Adrenal gland (tissue), 9 donors: ENCODE measurements at regions not wholly inside any gene's neighbourhood (a gene's known extent, or its start where the extent isn't known, plus 50 kb on each side); places are given as distances from the start of the nearest gene placed in this dataset.
"Not testable (repeated sequence)": the region's sequence is repeated elsewhere in the genome, so short reads cannot be mapped to it uniquely, and the experiment has no call there.

Experiments
- DNase-seq, 7 donors: peaks; one replicate each; pipeline ENCODE4 v3.0.0-alpha.2; 2019 to 2020
- H3K27ac ChIP-seq, 5 donors: fragments of 200-600 bp; sonication (generic) in 4 of 5; 1 replicate in 3 of 5; 2 replicates in 2 of 5; pipeline versions ENCODE4 v1.5.1 to v1.8.0; 2016 to 2020; ENCODE audit warnings: mild to moderate bottlenecking in 1 of 5
- H3K27me3 ChIP-seq: fragments of 200-600 bp; 2 replicates; pipeline ENCODE4 v1.8.0; 2021
- H3K36me3 ChIP-seq, 2 donors: fragments of 200-600 bp; replicated peaks in 1 of 2; 1 replicate in 1 of 2; 2 replicates in 1 of 2; pipeline versions ENCODE4 v1.5.1 to v1.8.0; 2018 to 2022
- H3K4me1 ChIP-seq, 2 donors: fragments of 200-600 bp; replicated peaks in 1 of 2; 1 replicate in 1 of 2; 2 replicates in 1 of 2; pipeline versions ENCODE4 v1.5.1 to v1.8.0; 2018 to 2021
- H3K4me3 ChIP-seq, 4 donors: fragments of 200-600 bp; sonication (generic) in 3 of 4; one replicate each; pipeline ENCODE4 v1.5.1; 2016 to 2018
- H3K9me3 ChIP-seq, 3 donors: fragments of 200-600 bp; sonication (generic) in 1 of 3; replicated peaks in 1 of 3; 1 replicate in 2 of 3; 2 replicates in 1 of 3; pipeline versions ENCODE4 v1.5.1 to v1.8.0; 2016 to 2021
- POLR2A ChIP-seq, 2 donors: fragments of 450-650 bp; IDR thresholded peaks; one replicate each; pipeline ENCODE4 v1.6.1; 2017; ENCODE audit warnings: antibody characterized with exemption in 2 of 2, mild to moderate bottlenecking in 2 of 2, moderate library complexity in 1 of 2
- WGBS, 4 donors: extraction: QIAGEN DNeasy Blood & Tissue Kit in 2 of 4; methylation state at CpG; one replicate each; pipeline versions ENCODE4 v1.1.5 to v1.1.7; 2013 to 2017; 5-methylcytosine and 5-hydroxymethylcytosine counted together
- intact Hi-C, 2 donors: fragments of 100-400 bp; cut with DNase I; formaldehyde crosslinking; loops; one replicate each; pipeline versions ENCODE4 v1.14.1 to v1.15.0; 2022 to 2023
- TF ChIP-seq, protein P1 (sequence below), 6 experiments: fragments of 450-650 bp in 4 of 6; fragments of 200-600 bp in 2 of 6; sonication (generic) in 1 of 6; IDR thresholded peaks; 1 replicate in 5 of 6; 2 replicates in 1 of 6; pipeline versions ENCODE4 v1.5.1 to v1.8.0; 2016 to 2021; ENCODE audit warnings: antibody characterized with exemption in 6 of 6, mild to moderate bottlenecking in 2 of 6, moderate library complexity in 1 of 6
- donor health status: healthy with polysubstance abuse.
- donor health status: Bipolar disorder and iron deficiency.
- donor health status: DM: yes; HTN: yes; CAD: no.
- donor health status: DM: no; HTN: no; CAD: no.
- donor health status: DM: no; HTN: no; CAD: no.

DNA sequence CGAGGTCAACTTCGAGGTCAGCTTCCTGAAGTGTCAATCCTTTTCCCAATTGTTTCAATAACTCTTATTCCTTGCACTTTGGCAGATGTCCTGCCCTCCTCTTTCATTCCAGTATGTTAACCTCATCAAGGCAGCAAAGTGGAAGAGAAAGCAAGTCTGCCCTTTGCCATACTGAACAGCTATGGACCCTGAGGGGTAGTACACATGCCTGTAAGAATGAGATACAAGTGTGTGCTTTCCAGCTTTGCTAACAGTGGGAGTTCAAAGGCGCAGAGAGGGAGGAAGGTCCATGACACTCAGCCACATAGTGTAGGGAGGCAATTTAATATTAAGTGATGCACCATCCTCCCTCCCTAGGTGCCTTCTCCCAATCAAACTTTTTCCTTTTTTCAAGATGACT, 96.4 kb upstream of the ZCCHC13 start:
- H3K27ac ChIP-seq = no peak overlapping the region
- no peaks in the 10 kb centered on the region for H3K9me3 ChIP-seq
- peaks cover 0 to 3% of the 10 kb centered on the region in 2 donors for H3K36me3 ChIP-seq
- 49 to 81% (median 67%) methylated on average over 2 to 3 of the region's 3 CpGs for WGBS, 4 donors
- intact Hi-C loops = no loop called here
- H3K27me3 ChIP-seq = no peaks in the 10 kb centered on the region
- DNase-seq = no peak
- no peaks in the 10 kb centered on the region for H3K4me1 ChIP-seq
- TF ChIP-seq POLR2A (IDR thresholded peaks at IDR 0.05) = no peak
- TF ChIP-seq, protein P1, sequence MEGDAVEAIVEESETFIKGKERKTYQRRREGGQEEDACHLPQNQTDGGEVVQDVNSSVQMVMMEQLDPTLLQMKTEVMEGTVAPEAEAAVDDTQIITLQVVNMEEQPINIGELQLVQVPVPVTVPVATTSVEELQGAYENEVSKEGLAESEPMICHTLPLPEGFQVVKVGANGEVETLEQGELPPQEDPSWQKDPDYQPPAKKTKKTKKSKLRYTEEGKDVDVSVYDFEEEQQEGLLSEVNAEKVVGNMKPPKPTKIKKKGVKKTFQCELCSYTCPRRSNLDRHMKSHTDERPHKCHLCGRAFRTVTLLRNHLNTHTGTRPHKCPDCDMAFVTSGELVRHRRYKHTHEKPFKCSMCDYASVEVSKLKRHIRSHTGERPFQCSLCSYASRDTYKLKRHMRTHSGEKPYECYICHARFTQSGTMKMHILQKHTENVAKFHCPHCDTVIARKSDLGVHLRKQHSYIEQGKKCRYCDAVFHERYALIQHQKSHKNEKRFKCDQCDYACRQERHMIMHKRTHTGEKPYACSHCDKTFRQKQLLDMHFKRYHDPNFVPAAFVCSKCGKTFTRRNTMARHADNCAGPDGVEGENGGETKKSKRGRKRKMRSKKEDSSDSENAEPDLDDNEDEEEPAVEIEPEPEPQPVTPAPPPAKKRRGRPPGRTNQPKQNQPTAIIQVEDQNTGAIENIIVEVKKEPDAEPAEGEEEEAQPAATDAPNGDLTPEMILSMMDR (IDR thresholded peaks at IDR 0.05) = no peak
- no peak overlapping the region for H3K4me3 ChIP-seq

DNA sequence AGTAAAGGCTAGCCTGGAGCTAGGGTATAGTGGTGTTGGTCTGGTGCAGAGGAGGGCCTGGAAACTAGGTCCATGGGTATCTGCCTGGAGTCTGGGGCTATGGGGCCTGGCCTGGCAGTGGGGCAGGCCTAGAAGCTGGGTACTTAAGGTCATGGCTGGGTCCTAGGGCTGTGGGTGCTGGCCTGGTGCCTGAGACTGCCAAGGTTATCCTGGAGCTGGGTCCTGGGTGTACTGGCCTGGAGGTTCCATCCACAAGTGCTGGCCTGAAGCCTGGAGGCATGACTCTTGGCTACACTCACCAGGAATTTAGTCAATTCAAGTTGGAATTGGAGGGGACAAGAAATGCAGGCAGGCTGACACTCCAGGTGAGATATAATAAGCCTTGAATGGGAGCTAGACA, 108.4 kb upstream of the ZCCHC13 start:
- H3K4me1 ChIP-seq = no peaks in the 10 kb centered on the region
- peaks cover 5% of the 10 kb centered on the region for H3K27me3 ChIP-seq
- peaks cover 0 to 3% (median 0%) of the 10 kb centered on the region in 3 donors for H3K9me3 ChIP-seq
- intact Hi-C loops = no loop called here
- no peak for DNase-seq
- H3K27ac ChIP-seq = no peak overlapping the region
- TF ChIP-seq, protein P1 (IDR thresholded peaks at IDR 0.05) = no peak
- no peak for TF ChIP-seq POLR2A (IDR thresholded peaks at IDR 0.05)
- no peaks in the 10 kb centered on the region for H3K36me3 ChIP-seq
- no peak overlapping the region for H3K4me3 ChIP-seq

DNA sequence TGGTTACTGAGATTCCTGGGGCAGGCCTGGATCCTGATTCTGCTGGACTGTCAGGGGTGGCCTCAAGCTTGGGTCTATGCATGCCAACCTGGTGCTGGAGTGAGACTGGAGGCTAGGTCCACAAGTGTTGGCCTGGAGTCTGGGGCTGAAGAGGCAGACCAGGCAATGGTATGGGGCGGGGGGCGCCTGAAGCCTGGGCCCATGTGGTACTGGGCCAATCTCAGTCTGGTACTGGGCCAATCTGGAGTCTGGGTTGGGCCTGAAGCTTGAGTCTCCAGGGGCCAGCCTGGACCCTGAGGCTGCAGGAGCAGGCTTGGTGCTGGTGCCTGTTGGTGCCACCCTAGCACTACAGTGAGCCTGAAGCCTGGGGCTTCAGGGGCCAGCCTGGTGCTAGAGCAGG, 108.9 kb upstream of the ZCCHC13 start:
- WGBS, 4 donors = 75 to 100% methylated on average over 2 of the region's 2 CpGs; no CpG with 5 or more reads in 2 of the 4 donors
- DNase-seq = no peak
- TF ChIP-seq, protein P1 (IDR thresholded peaks at IDR 0.05) = no peak
- no peak for TF ChIP-seq POLR2A (IDR thresholded peaks at IDR 0.05)

DNA sequence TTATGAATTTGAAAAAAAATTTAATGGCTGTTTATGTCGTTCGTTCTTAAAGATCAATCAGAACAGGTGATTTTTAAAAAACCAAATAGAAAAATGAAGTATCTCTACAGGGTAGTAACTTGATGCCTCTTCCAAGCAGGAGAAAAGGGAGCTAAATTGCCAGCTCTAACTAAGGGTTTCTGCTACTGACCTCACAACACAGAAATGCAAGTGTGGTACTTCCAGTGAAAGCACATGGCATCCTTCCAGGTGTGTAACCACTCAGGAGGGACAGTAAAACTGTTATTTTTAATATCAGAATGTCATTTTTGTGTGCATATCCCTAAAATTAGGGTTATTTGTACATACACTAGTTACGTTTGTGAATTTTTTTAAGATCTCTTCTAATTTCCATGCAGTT, 116.8 kb upstream of the ZCCHC13 start:
- H3K4me3 ChIP-seq = no peak overlapping the region
- TF ChIP-seq POLR2A (IDR thresholded peaks at IDR 0.05) = no peak
- TF ChIP-seq, protein P1 (IDR thresholded peaks at IDR 0.05) = no peak
- WGBS, 4 donors = 82 to 95% (median 87%) methylated on average over 3 of the region's 3 CpGs
- H3K36me3 ChIP-seq = no peaks in the 10 kb centered on the region
- no peak overlapping the region for H3K27ac ChIP-seq
- no peak for DNase-seq
- H3K9me3 ChIP-seq = no peaks in the 10 kb centered on the region
- intact Hi-C loops = no loop called here
- H3K4me1 ChIP-seq = no peaks in the 10 kb centered on the region
- H3K27me3 ChIP-seq = peaks cover 7% of the 10 kb centered on the region

More for the DNA sequence above, 108.9 kb upstream of the ZCCHC13 start:
- intact Hi-C loops = no loop called here
- Histone ChIP-seq H3K4me3 (no peak overlapping the region), H3K27me3 (peaks cover 5% of the 10 kb centered on the region), H3K27ac (no peak overlapping the region), H3K4me1 (no peaks in the 10 kb centered on the region), H3K36me3 (no peaks in the 10 kb centered on the region), H3K9me3 (peaks cover 0 to 3% (median 0%) of the 10 kb centered on the region in 3 donors)

DNA sequence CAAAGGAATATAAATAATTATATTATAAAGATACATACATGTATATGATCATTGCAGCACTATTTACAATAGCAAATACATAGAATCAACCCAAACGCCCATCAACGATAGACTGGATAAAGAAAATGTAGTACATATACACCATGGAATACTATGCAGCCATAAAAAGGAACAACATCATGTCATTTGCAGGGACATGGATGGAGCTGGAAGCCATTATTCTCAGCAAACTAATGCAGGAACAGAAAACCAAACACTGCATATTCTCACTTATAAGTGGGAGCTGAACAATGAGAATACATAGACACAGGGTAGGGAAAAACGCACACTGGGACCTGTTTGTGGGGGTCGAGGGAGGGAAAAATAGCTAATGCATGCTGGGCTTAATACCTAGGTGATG, 120.9 kb upstream of the ZCCHC13 start:
- DNase-seq, H3K27ac ChIP-seq, H3K4me1 ChIP-seq, H3K4me3 ChIP-seq, H3K36me3 ChIP-seq, H3K9me3 ChIP-seq, intact Hi-C loops: not testable (repeated sequence)
- 74 to 92% (median 84%) methylated on average over 4 of the region's 4 CpGs for WGBS, 4 donors
- peaks cover 13% of the 10 kb centered on the region for H3K27me3 ChIP-seq

DNA sequence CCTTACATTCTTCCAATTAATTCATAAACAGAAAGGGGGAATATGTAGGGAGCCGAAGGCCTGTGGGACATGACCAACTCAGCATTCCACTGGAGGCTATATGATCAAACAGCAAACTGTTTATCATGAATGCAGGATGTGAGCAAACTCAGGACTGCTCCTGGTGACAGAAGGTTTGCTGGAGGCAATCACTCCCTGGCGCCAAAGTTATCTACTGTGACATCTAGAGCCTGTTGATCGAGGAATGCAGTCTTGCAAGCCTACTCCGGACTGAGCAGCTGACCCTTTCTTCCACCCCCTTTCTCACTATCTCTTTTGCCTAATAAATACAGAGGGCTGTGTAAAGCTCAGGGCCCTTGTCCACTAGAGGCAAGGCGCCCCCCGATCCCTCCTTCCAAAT, 122.0 kb upstream of the ZCCHC13 start:
- H3K4me3 ChIP-seq, H3K9me3 ChIP-seq, H3K27ac ChIP-seq, intact Hi-C loops, H3K36me3 ChIP-seq, H3K4me1 ChIP-seq, DNase-seq: not testable (repeated sequence)
- 88 to 95% (median 90%) methylated on average over 5 to 6 of the region's 6 CpGs for WGBS, 4 donors
- peaks cover 13% of the 10 kb centered on the region for H3K27me3 ChIP-seq
